ENCODE measurements at regions not wholly inside any gene's neighbourhood (a gene's known extent, or its start where the extent isn't known, plus 50 kb on each side); places are given as distances from the start of the nearest gene placed in this dataset.
"Not testable (repeated sequence)": the region's sequence is repeated elsewhere in the genome, so short reads cannot be mapped to it uniquely, and the experiment has no call there.

DNA sequence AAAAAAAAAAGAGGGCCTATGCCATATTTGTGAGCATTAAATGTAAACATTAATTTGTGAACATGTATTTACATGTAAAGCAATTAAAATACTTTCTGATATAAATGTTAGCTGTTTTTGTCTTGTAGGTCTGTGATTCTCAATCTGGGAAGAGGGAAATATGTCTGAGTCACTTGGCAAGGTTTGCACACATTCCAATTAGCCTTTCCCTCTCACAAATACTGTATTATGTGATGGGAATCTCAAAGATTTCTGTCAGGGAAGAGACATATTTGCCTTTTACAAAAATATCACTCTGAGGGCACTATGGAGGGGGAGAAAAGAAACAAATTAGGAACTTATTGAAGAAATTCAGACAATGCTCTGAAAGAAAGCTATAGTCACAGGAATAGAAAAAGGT lies 483.6 kb downstream of the GBE1 start:
- no peak for DNase-seq

- no peak for DNase-seq
Observed at GRCh38 chr3:81274671-81275070, 486.8 kb downstream of the GBE1 start.

- no peak for DNase-seq
Observed at GRCh38 chr3:81270603-81271379, 490.7 kb downstream of the GBE1 start.

- no peak for DNase-seq
Observed at GRCh38 chr3:81268526-81268925, 492.9 kb downstream of the GBE1 start.

DNA sequence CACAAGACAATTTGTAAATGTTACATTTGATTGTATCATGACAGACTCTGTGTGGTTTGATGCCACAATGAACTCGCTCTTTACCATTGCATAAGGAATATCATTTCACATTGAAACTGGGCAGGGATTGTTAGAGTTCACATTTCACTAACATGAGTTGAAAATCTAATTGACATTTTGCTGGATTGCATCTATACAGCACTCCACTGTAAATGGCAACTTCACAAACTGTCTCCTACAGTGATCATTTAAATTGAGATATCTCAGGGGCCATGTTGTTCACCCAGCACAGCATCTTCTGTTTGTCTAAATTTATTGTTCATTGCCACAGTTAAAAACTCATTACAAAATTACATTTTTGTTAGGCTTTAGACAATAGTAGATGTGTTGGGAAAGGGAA lies 499.4 kb downstream of the GBE1 start:
- DNase-seq: no peak

GRCh38 chr3:81255463-81255862 lies 506.0 kb downstream of the GBE1 start:
- no peak for DNase-seq

DNA sequence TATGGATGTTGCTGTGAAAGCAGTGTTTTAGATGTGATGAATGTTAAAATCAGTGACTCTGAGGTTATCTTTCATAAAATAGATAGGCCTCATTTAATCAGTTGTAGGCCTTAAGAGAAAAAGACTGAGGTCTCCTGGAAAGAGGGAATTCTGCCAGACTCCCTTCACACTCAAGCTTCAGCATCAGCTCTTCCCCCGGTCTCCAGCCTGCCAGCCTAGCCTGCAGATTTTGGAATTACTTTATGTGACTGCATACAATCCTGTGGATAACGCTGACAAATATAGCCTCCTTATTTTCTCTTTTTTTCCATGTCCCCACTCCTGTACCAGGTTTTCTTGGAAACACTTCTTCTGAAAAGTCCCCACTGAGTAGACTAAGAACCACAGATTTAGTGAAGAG lies 510.3 kb downstream of the GBE1 start:
- DNase-seq: no peak

- DNase-seq: no peak
Observed at GRCh38 chr3:81249540-81250029, 511.9 kb downstream of the GBE1 start.

- DNase-seq: no peak
Observed at GRCh38 chr3:81245501-81245900, 515.9 kb downstream of the GBE1 start.

DNA sequence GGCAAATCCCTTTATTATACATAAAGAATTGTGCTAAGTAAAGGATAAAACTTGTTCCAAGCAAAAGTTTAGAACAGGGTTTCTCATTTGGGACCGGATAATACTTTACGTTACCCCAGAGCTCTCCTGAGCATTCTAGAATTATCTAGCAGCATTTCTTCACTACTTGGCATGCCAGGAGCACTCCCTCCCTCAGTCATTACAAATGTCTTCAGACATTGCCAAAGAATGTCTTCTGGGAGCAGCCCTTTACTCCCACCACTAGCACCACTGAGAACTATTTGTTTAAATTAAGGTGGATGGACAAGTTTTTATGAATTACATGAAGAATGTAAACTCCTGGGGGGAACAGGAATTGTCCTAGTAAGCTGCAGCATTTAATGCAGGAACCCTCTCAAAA lies 516.4 kb downstream of the GBE1 start:
- DNase-seq: no peak

- DNase-seq: no peak
Observed at GRCh38 chr3:81244231-81244630, 517.2 kb downstream of the GBE1 start.

- DNase-seq: no peak
Observed at GRCh38 chr3:81242871-81243270, 518.6 kb downstream of the GBE1 start.

- no peak for DNase-seq
Observed at GRCh38 chr3:81237181-81237580, 524.3 kb downstream of the GBE1 start.

GRCh38 chr3:81218023-81218422 lies 543.4 kb downstream of the GBE1 start:
- DNase-seq: no peak

DNA sequence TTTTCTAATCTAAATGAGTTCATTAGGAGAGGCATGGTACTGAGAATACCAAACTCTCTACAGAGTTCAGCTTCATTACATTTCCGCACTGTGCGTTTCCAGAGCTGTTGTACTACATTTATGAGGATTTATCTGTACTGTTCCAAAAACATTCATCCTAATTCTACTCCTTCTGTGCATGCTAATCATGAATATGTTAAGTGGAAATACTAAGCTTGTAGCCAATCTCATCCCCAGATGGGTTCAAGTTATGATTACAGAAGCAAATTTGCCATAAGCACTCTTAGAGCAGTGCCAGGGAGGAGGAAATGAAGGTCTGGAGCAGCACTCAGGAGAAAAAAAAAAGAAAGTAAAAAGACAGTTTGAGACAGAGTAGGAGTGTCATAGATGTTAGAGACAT lies 544.3 kb downstream of the GBE1 start:
- no peak for DNase-seq

GRCh38 chr3:81216192-81216591 lies 545.3 kb downstream of the GBE1 start:
- DNase-seq: no peak

DNA sequence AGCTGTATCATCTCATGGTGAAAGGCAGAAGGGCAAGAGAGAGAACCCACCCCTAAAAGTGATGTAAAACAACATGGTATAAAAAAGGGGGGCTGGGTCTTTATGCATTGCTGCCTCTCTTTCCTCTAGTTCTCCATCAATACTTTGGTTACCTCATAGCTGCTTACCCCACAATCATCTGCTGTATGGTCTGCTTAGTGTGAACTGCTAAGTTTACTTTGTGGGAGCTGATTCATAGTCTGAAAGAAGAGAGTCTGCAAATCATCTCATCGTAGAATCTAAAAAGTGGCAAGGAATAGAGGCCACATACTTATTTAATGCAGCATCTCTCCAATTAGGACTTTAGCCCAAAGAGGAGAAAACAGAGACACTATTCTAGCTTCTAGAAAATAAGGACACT lies 546.8 kb downstream of the GBE1 start:
- no peak for DNase-seq

DNA sequence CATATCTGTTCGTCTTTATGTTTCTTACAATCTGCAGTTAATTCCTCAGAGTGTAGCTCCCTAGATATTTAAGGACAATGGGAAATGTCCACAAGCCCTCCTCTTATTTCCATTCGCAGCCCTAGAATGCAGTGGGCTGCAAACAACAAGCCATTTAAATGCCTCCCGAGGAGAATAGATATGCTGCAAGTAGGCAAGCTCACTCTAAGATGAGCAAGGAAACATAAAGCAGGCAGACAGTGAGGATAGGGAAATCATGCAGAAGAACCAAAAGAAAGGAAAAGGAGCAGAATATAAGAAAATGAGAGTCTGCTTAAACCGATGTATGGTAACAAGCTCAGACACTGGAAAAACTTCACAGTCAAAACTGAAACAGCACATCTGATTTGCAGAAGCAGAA lies 561.9 kb downstream of the GBE1 start:
- DNase-seq: no peak

DNA sequence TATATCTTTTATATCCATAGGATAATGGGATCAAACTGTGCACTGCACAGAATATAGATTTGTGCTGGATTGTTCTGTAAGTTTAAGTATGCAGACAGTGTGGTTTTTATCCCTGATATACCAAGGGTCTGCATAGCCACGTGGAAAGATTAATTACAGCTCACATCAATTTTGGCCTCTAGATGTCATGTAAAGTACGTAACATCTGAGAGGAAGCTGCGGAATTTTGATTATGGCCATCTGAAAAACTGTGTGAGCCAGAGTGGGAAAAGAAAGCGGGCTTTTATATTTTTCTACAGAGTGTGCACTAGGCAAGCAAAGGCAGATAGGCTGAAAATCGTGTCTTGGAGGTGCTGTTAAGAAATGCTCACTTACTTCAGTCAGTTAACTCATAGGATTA lies 562.7 kb downstream of the GBE1 start:
- DNase-seq: no peak

DNA sequence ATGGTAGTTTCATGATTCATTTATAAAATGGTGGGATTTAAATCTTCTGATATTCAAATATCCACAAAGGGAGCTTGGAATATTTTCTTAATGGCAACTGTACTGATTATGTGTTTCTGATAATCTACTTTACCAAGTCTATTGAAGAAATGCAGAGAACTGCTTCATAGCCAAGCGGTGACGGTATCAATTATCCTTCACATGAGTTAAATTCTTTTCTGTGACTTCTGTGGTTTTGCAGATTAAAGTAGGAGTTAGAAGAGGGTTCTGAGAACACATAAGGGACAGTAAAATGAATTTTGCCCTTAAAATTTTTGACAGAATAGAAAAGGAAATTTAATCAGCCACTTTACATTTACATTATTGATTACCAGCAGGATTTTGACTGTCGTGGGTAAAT lies 563.2 kb downstream of the GBE1 start:
- no peak for DNase-seq

GRCh38 chr3:81197386-81197785 lies 564.1 kb downstream of the GBE1 start:
- no peak for DNase-seq

- no peak for DNase-seq
Observed at GRCh38 chr3:81195478-81195877, 566.0 kb downstream of the GBE1 start.

DNA sequence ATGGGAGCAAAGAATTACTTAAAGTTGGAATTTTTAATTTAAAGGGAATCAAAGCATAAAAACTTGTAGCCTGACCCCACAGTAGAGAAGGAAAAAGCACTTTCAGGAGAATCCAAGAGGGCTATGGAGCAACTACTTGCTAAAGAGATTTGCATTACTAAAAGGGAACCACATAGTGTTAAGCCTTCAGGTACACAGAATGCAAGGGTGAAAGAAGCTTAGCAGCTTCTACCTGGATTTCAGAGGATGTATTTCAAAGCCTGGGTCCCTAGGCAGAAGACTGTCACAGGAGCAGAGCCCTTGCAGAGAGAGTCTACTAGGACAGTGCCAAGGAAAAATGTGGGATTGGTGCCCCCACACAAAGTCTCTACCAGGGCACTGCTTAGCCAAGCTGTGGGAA lies 575.0 kb downstream of the GBE1 start:
- no peak for DNase-seq

DNA sequence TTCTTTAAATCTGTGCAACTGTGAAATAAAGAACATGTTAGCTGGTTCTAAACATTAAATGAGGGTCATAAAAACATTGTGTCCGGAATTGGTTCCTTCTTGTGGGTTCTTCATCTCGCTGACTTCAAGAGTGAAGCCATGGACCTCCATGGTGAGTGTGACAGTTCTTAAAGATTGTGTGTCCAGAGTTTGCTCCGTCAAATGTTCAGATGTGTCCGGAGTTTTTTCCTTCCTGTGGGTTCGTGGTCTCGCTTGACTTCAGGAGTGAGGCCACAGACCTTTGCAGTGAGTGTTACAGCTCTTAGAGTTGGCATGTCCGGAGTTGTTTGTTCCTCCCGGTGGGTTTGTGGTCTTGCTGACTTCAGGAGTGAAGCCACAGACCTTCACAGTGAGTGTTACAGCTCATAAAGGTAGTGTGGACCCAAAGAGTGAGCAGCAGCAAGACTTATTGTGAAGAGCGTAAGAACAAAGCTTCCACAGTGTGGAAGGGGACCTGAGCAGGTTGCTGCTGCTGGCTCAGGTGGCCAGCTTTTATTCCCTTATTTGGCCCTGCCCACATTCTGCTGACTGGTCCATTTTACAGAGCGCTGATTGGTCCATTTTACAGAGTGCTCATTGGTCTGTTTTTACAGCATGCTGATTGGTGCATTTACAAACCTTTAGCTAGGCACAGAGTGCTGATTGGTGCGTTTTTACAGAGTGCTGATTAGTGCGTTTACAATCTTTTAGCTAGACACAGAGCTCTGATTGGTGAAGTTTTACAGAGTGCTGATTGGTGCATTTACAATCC lies 579.2 kb downstream of the GBE1 start:
- not testable (repeated sequence) for DNase-seq

All from stimulated activated CD4-positive, alpha-beta T cell treated with anti-CD3 and anti-CD28 coated beads, Interleukin-2, amount 100 ng/mL, for 24 hours (primary cell).